Gastroesophageal sphincter (tissue), 4 donors: ENCODE measurements at regions not wholly inside any gene's neighbourhood (a gene's known extent, or its start where the extent isn't known, plus 50 kb on each side); places are given as distances from the start of the nearest gene placed in this dataset.

Source experiments
- ATAC-seq: fragments of 150-250 bp; one replicate; pipeline ENCODE4 v1.9.1; 2016; ENCODE audit warnings: mild to moderate bottlenecking, moderate library complexity
- H3K27ac ChIP-seq, 4 donors: fragments of 200-600 bp; sonication (generic) in 3 of 4; 1 replicate in 3 of 4; 2 replicates in 1 of 4; pipeline ENCODE4 v1.5.1; 2016 to 2019
- H3K27me3 ChIP-seq: fragments of 200-600 bp; sonication (generic); one replicate; pipeline ENCODE4 v1.5.1; 2019
- H3K36me3 ChIP-seq, 2 donors: fragments of 200-600 bp; sonication (generic); one replicate each; pipeline ENCODE4 v1.5.1; 2019; ENCODE audit warnings: control low read depth in 1 of 2
- H3K4me1 ChIP-seq, 3 donors: fragments of 200-600 bp; sonication (generic); 1 replicate in 2 of 3; 2 replicates in 1 of 3; pipeline ENCODE4 v1.5.1; 2016 to 2019; ENCODE audit warnings: control low read depth in 2 of 3
- H3K4me3 ChIP-seq, 2 donors: fragments of 200-600 bp; sonication (generic); one replicate each; pipeline ENCODE4 v1.5.1; 2019; ENCODE audit warnings: mild to moderate bottlenecking in 1 of 2, moderate library complexity in 1 of 2
- H3K9me3 ChIP-seq, 3 donors: fragments of 200-600 bp; sonication (generic); one replicate each; pipeline ENCODE4 v1.5.1; 2017 to 2019; ENCODE audit warnings: control low read depth in 2 of 3
- CTCF ChIP-seq, 4 experiments: fragments of 200-600 bp in 2 of 4; fragments of 450-650 bp in 2 of 4; sonication (generic) in 1 of 4; IDR thresholded peaks; one replicate each; pipeline ENCODE4 v1.5.1; 2017 to 2019; ENCODE audit warnings: antibody characterized with exemption in 4 of 4, mild to moderate bottlenecking in 2 of 4, moderate library complexity in 2 of 4
- EP300 ChIP-seq: sonication (generic); formaldehyde crosslinking; IDR thresholded peaks from one replicate; pipeline ENCODE4 v1.6.1; 2017; ENCODE audit warnings: antibody characterized with exemption, mild to moderate bottlenecking
- POLR2A ChIP-seq, 2 donors: fragments of 450-650 bp; IDR thresholded peaks; one replicate each; pipeline ENCODE4 v1.6.1; 2017; ENCODE audit warnings: antibody characterized with exemption in 2 of 2, mild to moderate bottlenecking in 2 of 2, moderate library complexity in 1 of 2
- POLR2AphosphoS5 ChIP-seq: sonication (generic); formaldehyde crosslinking; IDR thresholded peaks from one replicate; pipeline ENCODE4 v1.6.1; 2017; ENCODE audit warnings: antibody characterized with exemption
- WGBS, 2 donors: methylation state at CpG; one replicate each; pipeline ENCODE4 v1.1.5; 2018; ENCODE audit warnings: low coverage in 1 of 2; 5-methylcytosine and 5-hydroxymethylcytosine counted together

GRCh38 chr1:89453123-89453972, 71.3 kb upstream of the LRRC8B start:
- no peaks in the 10 kb centered on the region for H3K36me3 ChIP-seq
- H3K9me3 ChIP-seq, result no peaks in the 10 kb centered on the region
- no peak overlapping the region for H3K4me3 ChIP-seq
- no peaks in the 10 kb centered on the region for H3K27me3 ChIP-seq
- WGBS, 2 donors, result 71 to 83% methylated on average over 4 to 7 of the region's 9 CpGs
- no peak for ATAC-seq
- TF ChIP-seq EP300, result no peak
- TF ChIP-seq POLR2A (IDR thresholded peaks at IDR 0.05), result no peak
- no peak for TF ChIP-seq POLR2AphosphoS5
- no peak for TF ChIP-seq CTCF (IDR thresholded peaks at IDR 0.05)
- no peaks in the 10 kb centered on the region for H3K4me1 ChIP-seq
- no peak overlapping the region for H3K27ac ChIP-seq

GRCh38 chr1:89454845-89455521, 69.6 kb upstream of the LRRC8B start:
- peak; percentile 43 for ATAC-seq
- Histone ChIP-seq H3K36me3 (no peaks in the 10 kb centered on the region), H3K27me3 (no peaks in the 10 kb centered on the region), H3K27ac (no peak overlapping the region), H3K4me1 (no peaks in the 10 kb centered on the region), H3K4me3 (no peak overlapping the region), H3K9me3 (no peaks in the 10 kb centered on the region)
- TF ChIP-seq CTCF (IDR thresholded peaks at IDR 0.05) (peak; percentile 35 to 63 (median 59)), POLR2A (IDR thresholded peaks at IDR 0.05) (no peak), EP300 (no peak), POLR2AphosphoS5 (no peak)
- WGBS, 2 donors, result 29 to 39% methylated on average over 6 to 7 of the region's 7 CpGs

GRCh38 chr1:89457046-89457445, 67.6 kb upstream of the LRRC8B start:
- H3K4me3 ChIP-seq, result no peak overlapping the region
- no peak for ATAC-seq
- no peak overlapping the region for H3K27ac ChIP-seq
- H3K27me3 ChIP-seq, result no peaks in the 10 kb centered on the region
- TF ChIP-seq CTCF (IDR thresholded peaks at IDR 0.05), result no peak
- no peak for TF ChIP-seq POLR2AphosphoS5
- no peak for TF ChIP-seq POLR2A (IDR thresholded peaks at IDR 0.05)
- TF ChIP-seq EP300, result no peak
- 75 to 100% methylated on average over 1 of the region's 1 CpG for WGBS, 2 donors
- H3K4me1 ChIP-seq, result no peaks in the 10 kb centered on the region
- H3K9me3 ChIP-seq, result no peaks in the 10 kb centered on the region
- no peaks in the 10 kb centered on the region for H3K36me3 ChIP-seq

- Histone ChIP-seq H3K9me3 (no peaks in the 10 kb centered on the region), H3K4me3 (no peak overlapping the region), H3K4me1 (no peaks in the 10 kb centered on the region), H3K27me3 (no peaks in the 10 kb centered on the region), H3K36me3 (no peaks in the 10 kb centered on the region), H3K27ac (no peak overlapping the region)
- WGBS, 2 donors, result 81 to 100% methylated on average over 2 of the region's 2 CpGs
- no peak for ATAC-seq
- TF ChIP-seq POLR2AphosphoS5 (no peak), POLR2A (IDR thresholded peaks at IDR 0.05) (no peak), EP300 (no peak), CTCF (IDR thresholded peaks at IDR 0.05) (no peak)
Observed at GRCh38 chr1:89459081-89459480, 65.5 kb upstream of the LRRC8B start.
